ENCODE measurements at regions not wholly inside any gene's neighbourhood (a gene's known extent, or its start where the extent isn't known, plus 50 kb on each side); places are given as distances from the start of the nearest gene placed in this dataset.
"Not testable (repeated sequence)": the region's sequence is repeated elsewhere in the genome, so short reads cannot be mapped to it uniquely, and the experiment has no call there.

- H3K36me3 Mint-ChIP-seq (ENCODE audit: low read depth); DNase-seq; H3K9me3 Mint-ChIP-seq; H3K27me3 Mint-ChIP-seq; H3K27ac Mint-ChIP-seq; H3K4me3 Mint-ChIP-seq; H3K4me1 Mint-ChIP-seq; intact Hi-C loops (cut with micrococcal nuclease): not testable (repeated sequence)
Measured at GRCh38 chr17:73859439-73860008, 215.3 kb upstream of the SDK2 start.

- Mint-ChIP-seq H3K27me3 (no peaks in the 10 kb centered on the region), H3K4me1 (no peaks in the 10 kb centered on the region), H3K9me3 (no peaks in the 10 kb centered on the region), H3K4me3 (no peak overlapping the region), H3K36me3 (ENCODE audit: low read depth) (no peaks in the 10 kb centered on the region), H3K27ac (no peak overlapping the region)
- no peak for DNase-seq
- intact Hi-C loops (cut with micrococcal nuclease), result no loop called here
Measured at GRCh38 chr17:73861543-73861942, 217.3 kb upstream of the SDK2 start.

- no peak for DNase-seq
- Mint-ChIP-seq H3K4me3 (no peak overlapping the region), H3K27ac (no peak overlapping the region), H3K27me3 (no peaks in the 10 kb centered on the region), H3K36me3 (ENCODE audit: low read depth) (no peaks in the 10 kb centered on the region), H3K4me1 (no peaks in the 10 kb centered on the region), H3K9me3 (no peaks in the 10 kb centered on the region)
- intact Hi-C loops (cut with micrococcal nuclease), result no loop called here
Measured at GRCh38 chr17:73863761-73864535, 219.7 kb upstream of the SDK2 start.

GRCh38 chr17:73865831-73866230 lies 221.6 kb upstream of the SDK2 start:
- Mint-ChIP-seq H3K4me1 (no peaks in the 10 kb centered on the region), H3K9me3 (no peaks in the 10 kb centered on the region), H3K27me3 (no peaks in the 10 kb centered on the region), H3K27ac (no peak overlapping the region), H3K36me3 (ENCODE audit: low read depth) (no peaks in the 10 kb centered on the region), H3K4me3 (no peak overlapping the region)
- DNase-seq, result no peak
- intact Hi-C loops (cut with micrococcal nuclease), result no loop called here

DNA sequence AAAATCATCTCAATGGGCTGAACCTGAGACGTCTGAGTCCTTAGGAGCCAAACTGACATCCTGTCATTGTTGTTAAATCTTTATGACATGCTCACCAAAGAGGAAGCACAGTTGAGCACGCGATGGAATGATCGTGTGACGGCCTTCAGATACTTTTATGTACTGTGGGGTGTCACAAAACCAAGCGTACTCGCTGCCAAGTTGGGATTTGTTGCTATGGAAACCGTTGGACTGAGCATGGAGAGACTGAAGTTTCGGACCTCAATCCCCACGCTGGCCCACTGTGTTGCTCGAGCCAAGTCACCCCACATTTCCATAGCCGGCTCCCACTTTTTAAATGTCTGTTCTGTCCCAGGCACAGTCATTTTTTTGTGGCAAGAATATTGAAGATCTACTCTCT lies 222.8 kb upstream of the SDK2 start:
- H3K27ac Mint-ChIP-seq, result no peak overlapping the region
- no peaks in the 10 kb centered on the region for H3K27me3 Mint-ChIP-seq

GRCh38 chr17:73870068-73870467 lies 225.8 kb upstream of the SDK2 start:
- Mint-ChIP-seq H3K9me3 (no peaks in the 10 kb centered on the region), H3K36me3 (ENCODE audit: low read depth) (no peaks in the 10 kb centered on the region), H3K27ac (no peak overlapping the region), H3K27me3 (no peaks in the 10 kb centered on the region), H3K4me3 (no peak overlapping the region), H3K4me1 (no peaks in the 10 kb centered on the region)
- intact Hi-C loops (cut with micrococcal nuclease), result no loop called here
- no peak for DNase-seq

More for the DNA sequence above, 222.8 kb upstream of the SDK2 start:
- Mint-ChIP-seq H3K4me1 (no peaks in the 10 kb centered on the region), H3K9me3 (no peaks in the 10 kb centered on the region), H3K36me3 (ENCODE audit: low read depth) (no peaks in the 10 kb centered on the region), H3K4me3 (no peak overlapping the region)
- intact Hi-C loops (cut with micrococcal nuclease), result no loop called here
- DNase-seq, result no peak

- H3K9me3 Mint-ChIP-seq, result no peaks in the 10 kb centered on the region
- no peak overlapping the region for H3K27ac Mint-ChIP-seq
- no peak overlapping the region for H3K4me3 Mint-ChIP-seq
- no peaks in the 10 kb centered on the region for H3K36me3 Mint-ChIP-seq (ENCODE audit: low read depth)
- no peaks in the 10 kb centered on the region for H3K4me1 Mint-ChIP-seq
- intact Hi-C loops (cut with micrococcal nuclease), result no loop called here
- no peak for DNase-seq
- H3K27me3 Mint-ChIP-seq, result no peaks in the 10 kb centered on the region
Measured at GRCh38 chr17:73870473-73870872, 226.2 kb upstream of the SDK2 start.

- H3K27me3 Mint-ChIP-seq, result no peaks in the 10 kb centered on the region
- intact Hi-C loops (cut with micrococcal nuclease), result no loop called here
- no peak overlapping the region for H3K27ac Mint-ChIP-seq
Measured at GRCh38 chr17:73872816-73873215, 228.6 kb upstream of the SDK2 start.

DNA sequence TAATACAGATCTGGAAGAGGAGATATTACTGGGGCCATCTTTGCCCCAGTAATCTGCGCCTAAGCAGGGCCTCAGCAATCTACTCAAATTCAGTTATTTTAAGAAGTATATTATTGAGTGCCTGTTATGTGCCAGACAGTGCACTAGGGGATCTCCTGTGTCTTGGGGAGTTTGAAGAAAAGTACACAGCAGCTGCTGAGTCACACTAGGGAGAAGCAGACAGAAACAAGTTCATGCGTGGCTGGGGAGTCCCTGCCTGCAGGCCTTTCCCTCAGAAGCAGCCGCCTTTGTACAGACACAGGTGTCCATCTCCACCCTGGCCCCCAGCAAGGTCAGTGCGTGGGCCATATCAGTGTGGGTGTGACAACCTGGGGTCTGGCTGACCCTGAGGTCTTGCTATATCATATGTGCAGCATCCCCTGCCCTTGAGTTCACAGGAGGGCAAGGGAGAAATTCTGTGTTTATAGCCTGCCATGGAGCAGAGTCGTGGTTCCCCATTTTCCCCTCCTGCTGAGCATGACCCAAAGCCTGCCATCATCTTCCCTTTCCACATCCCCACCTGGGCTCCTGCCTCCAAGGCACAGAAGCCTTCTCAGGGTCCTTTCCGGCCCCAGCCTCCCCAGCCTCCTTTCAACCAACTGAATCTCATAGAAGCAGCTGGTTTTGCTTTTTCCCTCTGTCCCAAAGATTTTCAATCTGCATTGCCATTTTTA lies 229.9 kb upstream of the SDK2 start:
- H3K27me3 Mint-ChIP-seq, result no peaks in the 10 kb centered on the region
- H3K27ac Mint-ChIP-seq, result no peak overlapping the region
- no peaks in the 10 kb centered on the region for H3K9me3 Mint-ChIP-seq
- no peaks in the 10 kb centered on the region for H3K4me1 Mint-ChIP-seq
- no peak for DNase-seq
- no peaks in the 10 kb centered on the region for H3K36me3 Mint-ChIP-seq (ENCODE audit: low read depth)
- no peak overlapping the region for H3K4me3 Mint-ChIP-seq
- intact Hi-C loops (cut with micrococcal nuclease), result no loop called here

More at GRCh38 chr17:73872816-73873215, 228.6 kb upstream of the SDK2 start:
- Mint-ChIP-seq H3K4me3 (no peak overlapping the region), H3K4me1 (no peaks in the 10 kb centered on the region), H3K9me3 (no peaks in the 10 kb centered on the region), H3K36me3 (ENCODE audit: low read depth) (no peaks in the 10 kb centered on the region)
- DNase-seq, result no peak

DNA sequence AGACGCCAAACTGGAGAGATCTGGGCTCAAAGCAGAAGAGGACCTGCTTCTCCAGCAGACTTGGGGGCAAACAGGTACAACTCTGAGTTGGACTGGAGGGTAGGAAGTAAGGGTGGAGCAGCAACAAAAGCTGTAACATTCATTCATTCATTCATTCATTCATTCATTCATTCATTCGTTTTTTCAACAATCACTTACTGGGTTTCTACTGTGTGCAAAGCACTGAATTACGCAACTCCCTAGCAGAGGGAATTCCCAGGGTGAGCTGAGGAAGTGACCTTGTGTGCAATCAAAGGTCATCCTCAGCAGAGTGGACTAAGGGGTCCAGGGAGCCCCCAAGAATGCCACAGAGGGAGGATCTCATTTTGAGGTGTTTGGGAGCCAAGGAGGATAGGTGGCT lies 231.1 kb upstream of the SDK2 start:
- Mint-ChIP-seq H3K4me1 (no peaks in the 10 kb centered on the region), H3K9me3 (no peaks in the 10 kb centered on the region), H3K27me3 (no peaks in the 10 kb centered on the region), H3K4me3 (no peak overlapping the region), H3K27ac (no peak overlapping the region), H3K36me3 (ENCODE audit: low read depth) (no peaks in the 10 kb centered on the region)
- intact Hi-C loops (cut with micrococcal nuclease), result no loop called here
- no peak for DNase-seq

GRCh38 chr17:73877962-73878361 lies 233.7 kb upstream of the SDK2 start:
- intact Hi-C loops (cut with micrococcal nuclease), result no loop called here

DNA sequence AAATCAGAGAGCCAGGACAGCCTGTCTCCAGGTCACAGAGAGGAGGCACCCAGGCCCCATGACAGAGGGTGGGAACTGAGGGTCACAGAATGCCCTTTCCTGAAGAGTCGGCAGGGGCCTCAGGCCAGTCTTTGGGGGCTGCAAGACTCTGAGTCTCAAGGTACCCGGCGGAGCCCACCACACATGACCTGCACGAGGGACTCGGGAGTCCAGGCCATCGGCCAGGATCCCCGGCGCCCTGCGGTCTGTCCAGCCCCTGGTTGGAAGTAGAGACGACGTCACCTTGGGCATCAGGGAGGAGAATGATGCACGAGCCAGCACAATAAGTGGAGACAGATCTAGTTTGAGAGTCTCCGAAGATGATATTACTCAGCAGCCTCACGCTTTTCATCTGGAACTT lies 234.7 kb upstream of the SDK2 start:
- Mint-ChIP-seq H3K9me3 (no peaks in the 10 kb centered on the region), H3K4me1 (no peaks in the 10 kb centered on the region), H3K27ac (no peak overlapping the region), H3K27me3 (peaks cover 2% of the 10 kb centered on the region), H3K36me3 (ENCODE audit: low read depth) (no peaks in the 10 kb centered on the region), H3K4me3 (no peak overlapping the region)
- intact Hi-C loops (cut with micrococcal nuclease), result no loop called here
- DNase-seq, result no peak

More at GRCh38 chr17:73877962-73878361, 233.7 kb upstream of the SDK2 start:
- Mint-ChIP-seq H3K4me1 (no peaks in the 10 kb centered on the region), H3K27ac (no peak overlapping the region), H3K4me3 (no peak overlapping the region), H3K36me3 (ENCODE audit: low read depth) (no peaks in the 10 kb centered on the region), H3K9me3 (no peaks in the 10 kb centered on the region), H3K27me3 (peaks cover 2% of the 10 kb centered on the region)
- DNase-seq, result no peak

GRCh38 chr17:73879987-73880386 lies 235.7 kb upstream of the SDK2 start:
- H3K36me3 Mint-ChIP-seq (ENCODE audit: low read depth), result no peaks in the 10 kb centered on the region
- no peaks in the 10 kb centered on the region for H3K9me3 Mint-ChIP-seq
- H3K27ac Mint-ChIP-seq, result no peak overlapping the region
- H3K4me1 Mint-ChIP-seq, result no peaks in the 10 kb centered on the region
- intact Hi-C loops (cut with micrococcal nuclease), result no loop called here
- no peak overlapping the region for H3K4me3 Mint-ChIP-seq
- DNase-seq, result no peak
- H3K27me3 Mint-ChIP-seq, result peaks cover 2% of the 10 kb centered on the region

DNA sequence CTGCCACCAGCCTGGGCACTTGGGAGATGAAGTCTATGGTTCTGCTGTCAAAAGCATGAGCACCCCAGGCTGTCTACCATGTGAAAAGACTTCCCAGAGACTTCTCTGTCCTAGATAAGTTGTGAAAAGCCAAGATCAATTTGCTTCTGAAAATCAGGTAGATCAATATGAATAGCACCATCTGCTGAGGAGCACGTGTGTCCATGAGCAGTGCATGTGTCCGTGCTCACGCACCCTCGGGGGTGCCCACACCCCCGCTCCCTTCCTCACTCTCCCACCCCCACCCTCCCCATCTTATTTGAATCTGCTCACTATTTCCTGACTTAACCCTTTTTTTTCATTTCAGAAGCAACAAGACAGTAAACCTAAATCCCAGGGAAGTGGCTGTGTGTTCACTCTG lies 238.3 kb upstream of the SDK2 start:
- Mint-ChIP-seq H3K36me3 (ENCODE audit: low read depth) (no peaks in the 10 kb centered on the region), H3K27me3 (peaks cover 2% of the 10 kb centered on the region), H3K27ac (no peak overlapping the region), H3K4me3 (no peak overlapping the region), H3K4me1 (no peaks in the 10 kb centered on the region), H3K9me3 (no peaks in the 10 kb centered on the region)
- DNase-seq, result no peak
- intact Hi-C loops (cut with micrococcal nuclease), result no loop called here

All from activated CD4-positive, alpha-beta T cell treated with anti-CD3 and anti-CD28 coated beads, Interleukin-2, amount 10 ng/mL, durations not matched to agents 24 days and 14 days (primary cell).